Mucosa of stomach (tissue), 1 donor: ENCODE measurements at regions not wholly inside any gene's neighbourhood (a gene's known extent, or its start where the extent isn't known, plus 50 kb on each side); places are given as distances from the start of the nearest gene placed in this dataset.
"Not testable (repeated sequence)": the region's sequence is repeated elsewhere in the genome, so short reads cannot be mapped to it uniquely, and the experiment has no call there.

Experiments used
- H3K27me3 ChIP-seq: one replicate; pipeline ENCODE4 v1.7.0; 2013; ENCODE audit warnings: mild to moderate bottlenecking, low read length; ENCODE audit not compliant: control insufficient read depth, insufficient read depth
- H3K36me3 ChIP-seq: one replicate; pipeline ENCODE4 v1.7.0; 2013; ENCODE audit warnings: low read length; ENCODE audit not compliant: control insufficient read depth, insufficient read depth
- H3K4me1 ChIP-seq: one replicate; pipeline ENCODE4 v1.7.0; 2013; ENCODE audit warnings: mild to moderate bottlenecking, low read length; ENCODE audit not compliant: control insufficient read depth, insufficient read depth
- H3K4me3 ChIP-seq: one replicate; pipeline ENCODE4 v1.7.0; 2013; ENCODE audit warnings: low read length
- H3K9ac ChIP-seq: one replicate; pipeline ENCODE4 v1.7.0; 2013; ENCODE audit warnings: mild to moderate bottlenecking, low read length, moderate library complexity
- H3K9me3 ChIP-seq: one replicate; pipeline ENCODE4 v1.7.0; 2013; ENCODE audit warnings: mild to moderate bottlenecking, low read length, moderate library complexity; ENCODE audit not compliant: control insufficient read depth
- donor health status: Pancreatic carcinoma.

GRCh38 chr6:135693811-135694370 lies 157.6 kb upstream of the PDE7B start:
- H3K4me1 ChIP-seq, result no peaks in the 10 kb centered on the region
- no peaks in the 10 kb centered on the region for H3K9me3 ChIP-seq
- H3K4me3 ChIP-seq, result no peak overlapping the region
- H3K9ac ChIP-seq, result no peak overlapping the region
- H3K27me3 ChIP-seq, result no peaks in the 10 kb centered on the region
- H3K36me3 ChIP-seq, result no peaks in the 10 kb centered on the region

GRCh38 chr6:135699705-135700104 lies 151.8 kb upstream of the PDE7B start:
- H3K9ac ChIP-seq, result no peak overlapping the region
- no peaks in the 10 kb centered on the region for H3K27me3 ChIP-seq
- no peak overlapping the region for H3K4me3 ChIP-seq
- H3K4me1 ChIP-seq, result no peaks in the 10 kb centered on the region
- no peaks in the 10 kb centered on the region for H3K9me3 ChIP-seq
- H3K36me3 ChIP-seq, result no peaks in the 10 kb centered on the region

GRCh38 chr6:135701426-135701825 lies 150.1 kb upstream of the PDE7B start:
- no peak overlapping the region for H3K4me3 ChIP-seq
- no peaks in the 10 kb centered on the region for H3K9me3 ChIP-seq

GRCh38 chr6:135703007-135703406 lies 148.5 kb upstream of the PDE7B start:
- Histone ChIP-seq H3K36me3 (no peaks in the 10 kb centered on the region), H3K9ac (no peak overlapping the region), H3K4me3 (no peak overlapping the region), H3K4me1 (no peaks in the 10 kb centered on the region), H3K27me3 (no peaks in the 10 kb centered on the region), H3K9me3 (no peaks in the 10 kb centered on the region)

More at GRCh38 chr6:135701426-135701825, 150.1 kb upstream of the PDE7B start:
- H3K9ac ChIP-seq, result no peak overlapping the region
- H3K27me3 ChIP-seq, result no peaks in the 10 kb centered on the region
- H3K36me3 ChIP-seq, result no peaks in the 10 kb centered on the region
- no peaks in the 10 kb centered on the region for H3K4me1 ChIP-seq

- H3K36me3 ChIP-seq, result no peaks in the 10 kb centered on the region
- no peak overlapping the region for H3K9ac ChIP-seq
- H3K9me3 ChIP-seq, result no peaks in the 10 kb centered on the region
- no peak overlapping the region for H3K4me3 ChIP-seq
- H3K4me1 ChIP-seq, result no peaks in the 10 kb centered on the region
- no peaks in the 10 kb centered on the region for H3K27me3 ChIP-seq
Measured at GRCh38 chr6:135703621-135704020, 147.9 kb upstream of the PDE7B start.

GRCh38 chr6:135707426-135707825 lies 144.1 kb upstream of the PDE7B start:
- no peaks in the 10 kb centered on the region for H3K27me3 ChIP-seq
- no peaks in the 10 kb centered on the region for H3K4me1 ChIP-seq
- H3K9ac ChIP-seq, result no peak overlapping the region
- H3K4me3 ChIP-seq, result no peak overlapping the region
- no peaks in the 10 kb centered on the region for H3K9me3 ChIP-seq
- H3K36me3 ChIP-seq, result no peaks in the 10 kb centered on the region

- H3K36me3 ChIP-seq, result no peaks in the 10 kb centered on the region
- no peak overlapping the region for H3K4me3 ChIP-seq
- no peaks in the 10 kb centered on the region for H3K4me1 ChIP-seq
- no peak overlapping the region for H3K9ac ChIP-seq
- H3K9me3 ChIP-seq, result no peaks in the 10 kb centered on the region
- no peaks in the 10 kb centered on the region for H3K27me3 ChIP-seq
Measured at GRCh38 chr6:135710042-135710441, 141.5 kb upstream of the PDE7B start.

GRCh38 chr6:135722190-135722589 lies 129.3 kb upstream of the PDE7B start:
- peaks cover 3% of the 10 kb centered on the region for H3K4me1 ChIP-seq
- peaks cover 8% of the 10 kb centered on the region for H3K9me3 ChIP-seq
- no peaks in the 10 kb centered on the region for H3K36me3 ChIP-seq
- H3K27me3 ChIP-seq, result no peaks in the 10 kb centered on the region
- H3K4me3 ChIP-seq, result no peak overlapping the region
- no peak overlapping the region for H3K9ac ChIP-seq

- Histone ChIP-seq H3K27me3 (no peaks in the 10 kb centered on the region), H3K9me3 (peaks cover 8% of the 10 kb centered on the region), H3K4me3 (no peak overlapping the region), H3K4me1 (peaks cover 3% of the 10 kb centered on the region), H3K36me3 (no peaks in the 10 kb centered on the region), H3K9ac (no peak overlapping the region)
Measured at GRCh38 chr6:135722679-135723078, 128.8 kb upstream of the PDE7B start.

- no peaks in the 10 kb centered on the region for H3K36me3 ChIP-seq
- H3K4me3 ChIP-seq, result no peak overlapping the region
- H3K9me3 ChIP-seq, result peaks cover 8% of the 10 kb centered on the region
- H3K27me3 ChIP-seq, result no peaks in the 10 kb centered on the region
- H3K9ac ChIP-seq, result no peak overlapping the region
- H3K4me1 ChIP-seq, result no peaks in the 10 kb centered on the region
Measured at GRCh38 chr6:135728589-135728988, 122.9 kb upstream of the PDE7B start.

GRCh38 chr6:135731116-135731515 lies 120.4 kb upstream of the PDE7B start:
- no peaks in the 10 kb centered on the region for H3K36me3 ChIP-seq
- H3K9ac ChIP-seq, result no peak overlapping the region
- H3K27me3 ChIP-seq, result no peaks in the 10 kb centered on the region
- peaks cover under 1% of the 10 kb centered on the region for H3K9me3 ChIP-seq
- H3K4me1 ChIP-seq, result peaks cover 14% of the 10 kb centered on the region
- no peak overlapping the region for H3K4me3 ChIP-seq

- not testable (repeated sequence) for H3K9me3 ChIP-seq, H3K9ac ChIP-seq, H3K27me3 ChIP-seq, H3K36me3 ChIP-seq, H3K4me3 ChIP-seq
- peaks cover 14% of the 10 kb centered on the region for H3K4me1 ChIP-seq
Measured at GRCh38 chr6:135736351-135736750, 115.2 kb upstream of the PDE7B start.

- no peaks in the 10 kb centered on the region for H3K9me3 ChIP-seq
- H3K4me1 ChIP-seq, result peaks cover 14% of the 10 kb centered on the region
- no peak overlapping the region for H3K9ac ChIP-seq
- H3K27me3 ChIP-seq, result no peaks in the 10 kb centered on the region
- no peak overlapping the region for H3K4me3 ChIP-seq
- no peaks in the 10 kb centered on the region for H3K36me3 ChIP-seq
Measured at GRCh38 chr6:135738636-135739035, 112.9 kb upstream of the PDE7B start.
